ENCODE measurements at regions not wholly inside any gene's neighbourhood (a gene's known extent, or its start where the extent isn't known, plus 50 kb on each side); places are given as distances from the start of the nearest gene placed in this dataset.
"Not testable (repeated sequence)": the region's sequence is repeated elsewhere in the genome, so short reads cannot be mapped to it uniquely, and the experiment has no call there.

DNA sequence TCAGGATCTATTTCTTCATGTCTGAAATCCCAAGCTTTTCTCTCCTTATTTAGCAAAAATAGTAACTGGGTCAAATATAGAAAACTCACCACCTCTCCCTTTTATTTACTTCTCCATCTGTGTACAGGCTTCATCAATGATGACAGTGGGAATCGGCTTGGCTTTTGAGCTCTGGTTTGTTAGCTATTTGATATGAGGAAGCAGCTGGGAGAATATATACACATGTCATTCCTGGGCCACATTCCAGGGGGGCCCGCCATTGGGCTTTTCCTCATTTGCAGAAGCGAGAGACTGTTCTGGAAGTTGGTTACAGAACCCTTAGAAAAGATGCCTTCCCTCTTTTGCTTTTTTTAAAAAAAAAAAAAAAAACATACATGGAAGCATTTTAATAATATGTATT, 107.4 kb upstream of the F9 start:
- H3K36me3 Mint-ChIP-seq (ENCODE audit: low read depth, unreplicated experiment): no peaks in the 10 kb centered on the region
- no peaks in the 10 kb centered on the region for H3K4me1 Mint-ChIP-seq (ENCODE audit: unreplicated experiment)
- no peaks in the 10 kb centered on the region for H3K9me3 Mint-ChIP-seq (ENCODE audit: unreplicated experiment)
- no peak overlapping the region for H3K4me3 Mint-ChIP-seq (ENCODE audit: unreplicated experiment)
- DNase-seq (ENCODE audit: low spot score): no peak
- H3K27me3 Mint-ChIP-seq (ENCODE audit: unreplicated experiment): no peaks in the 10 kb centered on the region
- TF ChIP-seq, protein P1, sequence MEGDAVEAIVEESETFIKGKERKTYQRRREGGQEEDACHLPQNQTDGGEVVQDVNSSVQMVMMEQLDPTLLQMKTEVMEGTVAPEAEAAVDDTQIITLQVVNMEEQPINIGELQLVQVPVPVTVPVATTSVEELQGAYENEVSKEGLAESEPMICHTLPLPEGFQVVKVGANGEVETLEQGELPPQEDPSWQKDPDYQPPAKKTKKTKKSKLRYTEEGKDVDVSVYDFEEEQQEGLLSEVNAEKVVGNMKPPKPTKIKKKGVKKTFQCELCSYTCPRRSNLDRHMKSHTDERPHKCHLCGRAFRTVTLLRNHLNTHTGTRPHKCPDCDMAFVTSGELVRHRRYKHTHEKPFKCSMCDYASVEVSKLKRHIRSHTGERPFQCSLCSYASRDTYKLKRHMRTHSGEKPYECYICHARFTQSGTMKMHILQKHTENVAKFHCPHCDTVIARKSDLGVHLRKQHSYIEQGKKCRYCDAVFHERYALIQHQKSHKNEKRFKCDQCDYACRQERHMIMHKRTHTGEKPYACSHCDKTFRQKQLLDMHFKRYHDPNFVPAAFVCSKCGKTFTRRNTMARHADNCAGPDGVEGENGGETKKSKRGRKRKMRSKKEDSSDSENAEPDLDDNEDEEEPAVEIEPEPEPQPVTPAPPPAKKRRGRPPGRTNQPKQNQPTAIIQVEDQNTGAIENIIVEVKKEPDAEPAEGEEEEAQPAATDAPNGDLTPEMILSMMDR (IDR thresholded peaks at IDR 0.05; ENCODE audit: unreplicated experiment): no peak
- no peak overlapping the region for H3K27ac Mint-ChIP-seq (ENCODE audit: unreplicated experiment)

DNA sequence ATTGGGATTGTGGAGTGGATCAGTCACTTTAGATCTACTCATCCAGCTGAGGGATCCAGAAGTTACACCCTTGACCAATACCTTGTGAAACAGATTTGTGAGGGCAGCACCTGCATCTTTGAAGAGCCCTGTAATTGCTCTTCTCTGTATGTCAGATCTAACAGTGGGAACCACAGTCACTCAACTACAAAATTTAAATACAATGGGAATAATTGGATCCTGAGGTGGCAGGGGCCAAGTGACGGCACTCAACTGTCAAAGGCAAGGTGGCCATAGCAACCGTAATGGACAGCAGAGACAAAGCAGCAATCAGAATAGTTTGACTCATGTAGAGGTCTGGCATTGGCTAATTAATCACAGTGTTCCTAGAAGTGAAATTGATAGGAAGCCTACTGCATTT, 132.3 kb upstream of the F9 start:
- H3K4me3 Mint-ChIP-seq (ENCODE audit: unreplicated experiment); H3K27ac Mint-ChIP-seq (ENCODE audit: unreplicated experiment); H3K27me3 Mint-ChIP-seq (ENCODE audit: unreplicated experiment); H3K4me1 Mint-ChIP-seq (ENCODE audit: unreplicated experiment); H3K36me3 Mint-ChIP-seq (ENCODE audit: low read depth, unreplicated experiment); DNase-seq (ENCODE audit: low spot score); H3K9me3 Mint-ChIP-seq (ENCODE audit: unreplicated experiment): not testable (repeated sequence)

DNA sequence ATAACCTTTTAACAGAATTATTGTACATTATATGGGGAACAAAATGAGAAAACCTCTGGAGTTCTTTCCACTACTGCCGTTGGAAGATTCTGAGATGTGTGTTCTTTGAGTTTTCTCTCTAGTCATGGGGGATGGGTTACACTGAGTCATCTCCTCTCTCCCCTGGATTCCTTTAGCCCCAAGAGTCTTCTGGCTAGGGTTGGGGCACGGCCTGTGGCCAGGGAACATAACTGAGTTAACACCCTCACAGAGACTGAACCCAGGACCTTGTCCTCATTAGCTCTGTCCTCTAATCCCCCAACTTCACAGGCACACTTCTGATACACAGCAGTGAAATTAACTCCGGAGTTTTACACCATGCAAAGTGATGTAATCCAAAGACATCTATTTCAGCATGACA, 142.3 kb upstream of the F9 start:
- no peaks in the 10 kb centered on the region for H3K9me3 Mint-ChIP-seq (ENCODE audit: unreplicated experiment)
- TF ChIP-seq, protein P1 (IDR thresholded peaks at IDR 0.05; ENCODE audit: unreplicated experiment): no peak
- no peaks in the 10 kb centered on the region for H3K36me3 Mint-ChIP-seq (ENCODE audit: low read depth, unreplicated experiment)
- no peaks in the 10 kb centered on the region for H3K4me1 Mint-ChIP-seq (ENCODE audit: unreplicated experiment)
- DNase-seq (ENCODE audit: low spot score): no peak
- H3K4me3 Mint-ChIP-seq (ENCODE audit: unreplicated experiment): no peak overlapping the region
- H3K27me3 Mint-ChIP-seq (ENCODE audit: unreplicated experiment): peaks cover 2% of the 10 kb centered on the region
- no peak overlapping the region for H3K27ac Mint-ChIP-seq (ENCODE audit: unreplicated experiment)

DNA sequence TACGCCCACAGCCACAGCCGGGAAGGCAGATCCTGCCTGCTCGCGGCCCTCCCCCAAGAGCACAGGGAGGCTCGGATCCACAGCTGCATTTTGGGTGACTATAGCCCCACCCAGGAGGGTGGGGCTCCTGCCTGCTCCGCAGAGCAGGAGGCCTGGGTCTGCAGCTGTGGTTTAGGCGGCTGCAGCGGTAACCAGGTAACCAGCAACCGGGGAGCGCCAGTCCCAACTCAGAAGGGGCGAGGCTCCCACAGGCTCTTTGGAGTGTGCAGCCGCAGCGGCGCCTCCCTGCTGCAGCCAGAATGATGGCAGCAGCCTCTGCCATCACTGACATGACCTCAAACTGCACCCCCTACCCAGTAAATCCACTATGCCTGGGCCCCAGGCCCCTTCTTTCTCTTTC, 148.0 kb upstream of the F9 start:
- peaks cover 3% of the 10 kb centered on the region for H3K9me3 Mint-ChIP-seq (ENCODE audit: unreplicated experiment)
- TF ChIP-seq, protein P1 (IDR thresholded peaks at IDR 0.05; ENCODE audit: unreplicated experiment): no peak
- no peak for DNase-seq (ENCODE audit: low spot score)
- H3K27me3 Mint-ChIP-seq (ENCODE audit: unreplicated experiment): no peaks in the 10 kb centered on the region
- no peak overlapping the region for H3K4me3 Mint-ChIP-seq (ENCODE audit: unreplicated experiment)
- H3K36me3 Mint-ChIP-seq (ENCODE audit: low read depth, unreplicated experiment): peaks cover 3% of the 10 kb centered on the region
- H3K4me1 Mint-ChIP-seq (ENCODE audit: unreplicated experiment): no peaks in the 10 kb centered on the region
- peak overlapping the region; percentile 61 for H3K27ac Mint-ChIP-seq (ENCODE audit: unreplicated experiment)

DNA sequence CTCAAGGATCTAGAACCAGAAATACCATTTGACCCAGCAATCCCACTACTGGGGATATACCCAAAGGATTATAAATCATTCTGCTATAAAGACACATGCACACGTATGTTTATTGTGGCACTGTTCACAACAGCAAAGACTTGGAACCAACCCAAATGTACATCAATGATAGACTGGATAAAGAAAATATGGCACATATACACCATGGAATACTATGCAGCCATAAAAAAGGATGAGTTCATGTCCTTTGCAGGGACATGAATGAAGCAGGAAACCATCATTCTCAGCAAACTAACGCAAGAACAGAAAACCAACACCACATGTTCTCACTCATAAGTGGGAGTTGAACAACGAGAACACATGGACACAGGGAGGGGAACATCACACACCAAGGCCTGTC, 154.0 kb upstream of the F9 start:
- not testable (repeated sequence) for H3K27me3 Mint-ChIP-seq (ENCODE audit: unreplicated experiment); H3K36me3 Mint-ChIP-seq (ENCODE audit: low read depth, unreplicated experiment); DNase-seq (ENCODE audit: low spot score); H3K4me3 Mint-ChIP-seq (ENCODE audit: unreplicated experiment); H3K27ac Mint-ChIP-seq (ENCODE audit: unreplicated experiment); H3K9me3 Mint-ChIP-seq (ENCODE audit: unreplicated experiment); H3K4me1 Mint-ChIP-seq (ENCODE audit: unreplicated experiment)

DNA sequence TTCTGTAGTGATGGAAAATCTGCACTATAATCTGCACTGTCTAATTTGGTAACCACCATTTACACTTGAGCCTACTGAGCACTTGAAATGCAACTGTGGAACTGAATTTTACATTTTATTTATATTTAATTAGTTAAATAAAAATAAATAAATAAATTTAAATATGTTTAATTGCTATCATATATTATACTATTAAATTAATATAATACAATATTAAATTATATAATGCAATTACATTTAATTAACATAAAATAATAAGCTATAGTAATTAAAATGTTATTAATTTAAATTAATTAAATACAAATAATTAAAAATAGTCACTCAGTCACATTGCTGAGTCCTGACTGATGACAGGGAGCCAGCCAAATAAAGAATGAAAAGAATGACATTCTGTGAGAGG, 170.2 kb upstream of the F9 start:
- no peak for DNase-seq (ENCODE audit: low spot score)
- Mint-ChIP-seq H3K4me1 (ENCODE audit: unreplicated experiment) (no peaks in the 10 kb centered on the region), H3K36me3 (ENCODE audit: low read depth, unreplicated experiment) (no peaks in the 10 kb centered on the region), H3K4me3 (ENCODE audit: unreplicated experiment) (no peak overlapping the region), H3K27me3 (ENCODE audit: unreplicated experiment) (no peaks in the 10 kb centered on the region), H3K9me3 (ENCODE audit: unreplicated experiment) (no peaks in the 10 kb centered on the region), H3K27ac (ENCODE audit: unreplicated experiment) (no peak overlapping the region)
- TF ChIP-seq, protein P1 (IDR thresholded peaks at IDR 0.05; ENCODE audit: unreplicated experiment): no peak

DNA sequence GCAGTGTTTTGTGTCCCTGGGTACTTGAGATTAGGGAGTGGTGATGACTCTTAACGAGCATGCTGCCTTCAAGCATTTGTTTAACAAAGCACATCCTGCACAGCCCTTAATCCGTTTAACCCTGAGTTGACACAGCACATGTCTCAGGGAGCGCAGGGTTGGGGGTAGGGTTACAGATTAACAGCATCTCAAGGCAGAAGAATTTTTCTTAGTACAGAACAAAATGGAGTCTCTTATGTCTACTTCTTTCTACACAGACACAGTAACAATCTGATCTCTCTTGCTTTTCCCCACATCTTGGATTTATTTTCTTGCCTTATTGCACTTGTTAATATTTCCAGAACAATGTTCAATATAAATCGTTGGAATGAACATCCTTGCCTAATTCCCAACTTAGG, 187.9 kb upstream of the F9 start:
- not testable (repeated sequence) for H3K27me3 Mint-ChIP-seq (ENCODE audit: unreplicated experiment); H3K9me3 Mint-ChIP-seq (ENCODE audit: unreplicated experiment); H3K4me3 Mint-ChIP-seq (ENCODE audit: unreplicated experiment); DNase-seq (ENCODE audit: low spot score); H3K36me3 Mint-ChIP-seq (ENCODE audit: low read depth, unreplicated experiment); H3K4me1 Mint-ChIP-seq (ENCODE audit: unreplicated experiment)
- H3K27ac Mint-ChIP-seq (ENCODE audit: unreplicated experiment): peak overlapping the region; percentile 68

DNA sequence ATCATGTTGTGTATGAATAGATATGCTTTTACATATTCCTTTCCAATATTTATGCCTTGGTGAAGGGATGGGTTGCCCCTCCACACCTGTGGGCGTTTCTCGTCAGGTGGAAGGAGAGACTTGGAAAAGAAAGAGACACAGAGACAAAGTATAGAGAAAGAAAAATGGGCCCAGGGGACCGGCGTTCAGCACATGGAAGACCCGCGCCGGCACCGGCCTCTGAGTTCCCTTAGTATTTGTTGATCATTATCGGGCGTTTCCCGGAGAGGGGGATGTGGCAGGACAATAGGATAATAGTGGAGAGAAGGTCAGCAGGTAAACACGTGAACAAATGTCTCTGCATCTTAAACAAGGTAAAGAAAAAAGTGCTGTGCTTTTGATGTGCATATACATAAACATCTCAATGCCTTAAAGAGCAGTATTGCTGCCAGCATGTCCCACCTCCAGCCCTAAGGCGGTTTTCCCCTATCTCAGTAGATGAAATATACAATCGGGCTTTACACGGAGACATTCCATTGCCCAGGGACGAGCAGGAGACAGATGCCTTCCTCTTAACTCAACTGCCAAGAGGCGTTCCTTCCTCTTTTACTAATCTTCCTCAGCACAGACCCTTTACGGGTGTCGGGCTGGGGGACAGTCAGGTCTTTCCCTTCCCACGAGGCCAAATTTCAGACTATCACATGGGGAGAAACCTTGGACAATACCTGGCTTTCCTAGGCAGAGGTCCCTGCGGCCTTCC, 188.5 kb upstream of the F9 start:
- Mint-ChIP-seq H3K4me3 (ENCODE audit: unreplicated experiment) (peak overlapping the region; percentile 69), H3K27ac (ENCODE audit: unreplicated experiment) (peak overlapping the region; percentile 86)
- H3K9me3 Mint-ChIP-seq (ENCODE audit: unreplicated experiment); H3K36me3 Mint-ChIP-seq (ENCODE audit: low read depth, unreplicated experiment); H3K27me3 Mint-ChIP-seq (ENCODE audit: unreplicated experiment); H3K4me1 Mint-ChIP-seq (ENCODE audit: unreplicated experiment): not testable (repeated sequence)
- DNase-seq (ENCODE audit: low spot score): peak; percentile 4
